ENCODE measurements at regions not wholly inside any gene's neighbourhood (a gene's known extent, or its start where the extent isn't known, plus 50 kb on each side); places are given as distances from the start of the nearest gene placed in this dataset.
"Not testable (repeated sequence)": the region's sequence is repeated elsewhere in the genome, so short reads cannot be mapped to it uniquely, and the experiment has no call there.

- peak; percentile 79 for DNase-seq (ENCODE audit: low read depth)
Observed at GRCh38 chr1:143905214-143906179, 66.3 kb downstream of the FAM72C start.

GRCh38 chr1:143904622-143904979, 67.2 kb downstream of the FAM72C start:
- DNase-seq (ENCODE audit: low read depth): not testable (repeated sequence)

GRCh38 chr1:143903899-143904621, 67.7 kb downstream of the FAM72C start:
- peak; percentile 66 for DNase-seq (ENCODE audit: low read depth)

- not testable (repeated sequence) for DNase-seq (ENCODE audit: low read depth)
Observed at GRCh38 chr1:143896377-143896776, 75.4 kb downstream of the FAM72C start.

- DNase-seq (ENCODE audit: low read depth): peak; percentile 60
Observed at GRCh38 chr1:143884932-143885574, 86.7 kb downstream of the FAM72C start.

- not testable (repeated sequence) for DNase-seq (ENCODE audit: low read depth)
Observed at GRCh38 chr1:143884532-143884931, 87.3 kb downstream of the FAM72C start.

- not testable (repeated sequence) for DNase-seq (ENCODE audit: low read depth)
Observed at GRCh38 chr1:143879757-143880536, 91.8 kb downstream of the FAM72C start.

- DNase-seq (ENCODE audit: low read depth): not testable (repeated sequence)
Observed at GRCh38 chr1:143875947-143876346, 95.8 kb downstream of the FAM72C start.

- DNase-seq (ENCODE audit: low read depth): not testable (repeated sequence)
Observed at GRCh38 chr1:143874625-143875024, 97.2 kb downstream of the FAM72C start.

GRCh38 chr1:143873650-143874049, 98.1 kb downstream of the FAM72C start:
- DNase-seq (ENCODE audit: low read depth): not testable (repeated sequence)

GRCh38 chr1:143870388-143870787, 101.4 kb downstream of the FAM72C start:
- not testable (repeated sequence) for DNase-seq (ENCODE audit: low read depth)

- DNase-seq (ENCODE audit: low read depth): not testable (repeated sequence)
Observed at GRCh38 chr1:143867590-143868220, 104.1 kb downstream of the FAM72C start.

GRCh38 chr1:143863901-143864520, 107.8 kb downstream of the FAM72C start:
- not testable (repeated sequence) for DNase-seq (ENCODE audit: low read depth)

GRCh38 chr1:143862722-143863121, 109.1 kb downstream of the FAM72C start:
- not testable (repeated sequence) for DNase-seq (ENCODE audit: low read depth)

- DNase-seq (ENCODE audit: low read depth): not testable (repeated sequence)
Observed at GRCh38 chr1:143861306-143861705, 110.5 kb downstream of the FAM72C start.

- not testable (repeated sequence) for DNase-seq (ENCODE audit: low read depth)
Observed at GRCh38 chr1:143855867-143856266, 115.9 kb downstream of the FAM72C start.

GRCh38 chr1:143854069-143854468, 117.7 kb downstream of the FAM72C start:
- DNase-seq (ENCODE audit: low read depth): not testable (repeated sequence)

GRCh38 chr1:143850637-143851036, 121.1 kb downstream of the FAM72C start:
- DNase-seq (ENCODE audit: low read depth): not testable (repeated sequence)

GRCh38 chr1:143848859-143849258, 122.9 kb downstream of the FAM72C start:
- not testable (repeated sequence) for DNase-seq (ENCODE audit: low read depth)

- not testable (repeated sequence) for DNase-seq (ENCODE audit: low read depth)
Observed at GRCh38 chr1:143845193-143845592, 126.6 kb downstream of the FAM72C start.

Measured in EH (cell line).